GM19240 (cell line): ENCODE measurements at regions not wholly inside any gene's neighbourhood (a gene's known extent, or its start where the extent isn't known, plus 50 kb on each side); places are given as distances from the start of the nearest gene placed in this dataset.

Experiments used
- DNase-seq: peaks from one replicate; pipeline ENCODE4 v3.0.0; 2011; ENCODE audit warnings: low spot score; ENCODE audit not compliant: insufficient read length

DNA sequence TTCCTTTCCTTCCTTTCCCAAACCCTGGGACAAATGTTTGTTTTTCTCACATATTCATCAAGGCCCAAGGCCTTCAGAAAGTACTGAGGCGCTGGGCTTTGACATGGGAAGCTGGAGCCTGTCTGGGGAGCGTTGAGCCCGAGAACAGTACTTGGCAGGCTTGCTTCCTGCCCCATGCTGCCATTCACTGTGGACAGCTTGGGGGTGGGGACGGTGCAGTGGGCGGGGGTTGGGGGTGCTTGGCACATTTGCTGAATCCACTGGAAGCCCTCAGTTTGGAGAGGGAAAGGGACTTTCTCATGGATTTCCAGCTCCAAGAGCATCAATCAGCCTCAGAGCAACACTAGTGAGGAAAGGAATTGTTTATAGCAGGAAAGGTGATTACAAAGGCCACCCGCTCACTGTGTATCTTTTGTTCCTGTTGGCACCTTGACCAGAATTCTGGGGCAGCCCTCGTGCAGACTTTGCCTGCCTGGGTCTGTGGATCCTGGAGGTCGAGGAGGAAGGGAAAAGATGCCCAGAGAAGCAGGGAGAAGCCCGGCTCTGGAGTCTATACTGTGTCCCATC is 199.8 kb upstream of the RGMA start:
- DNase-seq, result no peak

DNA sequence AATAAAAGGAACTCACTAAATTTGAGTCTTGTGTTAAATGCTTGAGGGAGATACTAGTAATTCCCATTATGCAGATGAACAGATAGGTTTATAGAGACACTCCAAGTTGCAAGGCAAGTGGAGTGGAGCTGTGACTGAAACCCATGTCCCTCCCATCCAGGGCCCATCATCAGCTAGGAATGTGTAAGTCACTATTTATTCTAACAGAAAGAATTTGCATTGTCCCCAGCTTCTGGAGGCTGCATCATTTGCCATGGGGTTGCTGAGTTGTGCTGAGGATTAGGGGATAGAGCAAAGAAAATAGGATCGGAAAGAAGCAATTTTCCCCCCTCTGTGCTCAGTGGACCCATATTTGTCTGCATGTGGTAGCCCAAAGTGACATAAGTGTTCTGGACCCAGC is 197.4 kb upstream of the RGMA start:
- no peak for DNase-seq

DNA sequence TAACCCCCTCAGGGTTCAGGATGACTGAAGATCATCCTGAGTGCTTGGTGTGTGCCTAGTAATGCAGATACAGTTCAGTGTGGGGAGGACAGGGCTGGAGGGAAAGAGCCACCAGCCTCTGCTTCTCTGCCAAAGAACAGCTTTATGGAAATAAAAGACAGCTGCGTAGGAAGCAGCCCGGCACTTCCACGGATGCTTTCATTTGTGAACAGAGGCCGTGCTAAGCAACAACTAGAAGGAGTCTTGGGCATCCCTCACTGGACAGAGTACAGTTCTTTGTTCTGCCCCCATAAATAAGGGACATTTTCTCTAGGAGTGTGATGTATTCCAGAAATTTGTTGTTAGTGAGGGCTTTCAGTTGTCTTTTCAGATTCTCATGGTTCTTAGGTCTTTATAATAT is 194.8 kb upstream of the RGMA start:
- no peak for DNase-seq

DNA sequence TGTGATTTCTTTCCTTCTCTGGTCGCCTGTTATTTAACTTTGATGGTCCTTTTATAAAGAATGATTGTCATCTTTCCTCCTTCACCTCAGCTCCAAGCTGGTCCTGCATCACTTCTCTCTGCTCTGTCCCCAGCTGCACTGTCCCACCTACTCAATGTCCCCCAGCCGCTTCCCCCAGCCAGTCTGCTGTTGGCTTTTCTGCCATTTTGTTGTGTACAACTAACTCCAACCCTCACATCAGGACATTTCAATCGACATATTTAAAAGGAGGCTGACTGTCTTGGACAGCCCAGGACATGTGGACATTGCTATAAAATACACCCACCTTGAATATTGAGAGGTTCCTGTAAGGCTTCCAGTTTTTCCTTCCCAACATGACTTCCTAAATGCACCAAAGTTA is 193.8 kb upstream of the RGMA start:
- no peak for DNase-seq

DNA sequence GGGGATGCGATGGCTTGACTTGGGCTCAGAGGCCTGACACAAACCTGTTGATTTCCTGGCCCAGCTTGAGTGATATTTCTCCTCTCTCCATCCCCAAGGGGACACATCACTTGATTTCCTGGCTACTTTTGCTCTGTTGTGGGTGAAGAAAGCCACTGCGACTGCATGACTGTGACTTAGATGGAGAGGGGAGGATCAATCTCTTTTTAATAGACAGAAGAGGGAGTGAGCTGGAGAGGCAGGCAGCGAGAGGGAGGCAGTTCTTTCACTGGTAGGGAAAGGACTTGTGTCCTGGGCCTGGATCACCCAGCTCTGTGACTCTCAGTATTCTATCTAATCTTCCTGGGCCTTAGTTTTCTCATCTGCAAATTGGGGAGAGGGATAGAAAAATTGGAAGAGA is 189.8 kb upstream of the RGMA start:
- DNase-seq, result no peak

DNA sequence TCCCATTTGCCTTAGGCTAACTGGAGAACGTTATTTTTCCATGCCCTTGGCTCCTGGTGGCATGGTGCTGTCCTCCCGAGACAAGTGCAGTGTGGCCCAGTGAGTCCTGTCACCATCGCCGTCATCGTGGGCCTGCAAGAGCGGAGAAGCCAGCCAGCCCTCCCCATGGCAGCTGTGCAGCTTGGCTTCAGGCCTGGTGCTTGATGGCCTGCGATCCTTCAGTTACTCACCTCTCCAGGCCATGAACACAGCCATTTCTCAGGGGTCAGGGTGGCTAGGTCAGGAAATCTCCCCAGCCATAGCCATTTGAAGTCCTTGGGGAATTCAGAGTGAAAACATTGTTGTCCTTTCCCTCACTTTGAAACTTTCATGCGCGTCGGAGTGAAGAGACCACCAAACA is 189.0 kb upstream of the RGMA start:
- no peak for DNase-seq

DNA sequence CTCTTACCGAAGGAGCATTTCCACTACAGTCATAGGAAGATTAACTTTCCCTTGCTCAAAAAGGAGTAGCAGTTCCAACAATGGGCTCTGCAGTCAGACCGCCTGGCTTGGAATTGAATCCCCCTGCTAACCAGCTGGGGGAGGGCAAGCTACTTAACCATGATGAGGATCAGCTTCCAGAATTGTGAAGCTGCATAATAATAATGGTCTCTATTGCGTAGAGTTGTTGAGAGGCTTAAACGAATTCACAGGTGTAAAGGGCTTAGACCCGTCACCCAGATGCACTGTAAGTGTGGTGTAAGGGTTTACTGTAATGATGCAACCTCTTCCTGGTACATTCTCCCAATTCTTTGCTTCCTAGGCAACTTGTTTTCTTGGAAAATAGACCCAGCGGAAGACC is 185.2 kb upstream of the RGMA start:
- no peak for DNase-seq

DNA sequence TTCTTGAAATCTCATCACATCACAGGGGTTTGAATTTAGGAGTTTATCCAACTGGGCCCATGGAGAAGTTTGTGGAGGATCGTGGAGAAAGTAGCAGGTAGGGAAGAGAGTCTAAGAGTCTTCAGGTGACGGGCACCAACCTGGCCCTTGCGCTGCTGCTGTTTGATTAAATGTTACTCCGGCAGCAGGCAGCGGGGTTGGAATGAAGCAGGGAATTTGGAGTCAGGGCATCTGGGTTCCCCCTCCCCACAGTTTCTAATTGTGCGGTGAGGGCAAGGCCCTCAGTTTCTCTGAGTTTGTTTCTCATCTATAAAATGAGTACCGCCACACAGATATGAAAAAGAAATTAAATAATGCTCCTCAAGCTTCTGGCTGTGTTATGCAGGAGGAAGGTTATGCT is 182.9 kb upstream of the RGMA start:
- no peak for DNase-seq

DNA sequence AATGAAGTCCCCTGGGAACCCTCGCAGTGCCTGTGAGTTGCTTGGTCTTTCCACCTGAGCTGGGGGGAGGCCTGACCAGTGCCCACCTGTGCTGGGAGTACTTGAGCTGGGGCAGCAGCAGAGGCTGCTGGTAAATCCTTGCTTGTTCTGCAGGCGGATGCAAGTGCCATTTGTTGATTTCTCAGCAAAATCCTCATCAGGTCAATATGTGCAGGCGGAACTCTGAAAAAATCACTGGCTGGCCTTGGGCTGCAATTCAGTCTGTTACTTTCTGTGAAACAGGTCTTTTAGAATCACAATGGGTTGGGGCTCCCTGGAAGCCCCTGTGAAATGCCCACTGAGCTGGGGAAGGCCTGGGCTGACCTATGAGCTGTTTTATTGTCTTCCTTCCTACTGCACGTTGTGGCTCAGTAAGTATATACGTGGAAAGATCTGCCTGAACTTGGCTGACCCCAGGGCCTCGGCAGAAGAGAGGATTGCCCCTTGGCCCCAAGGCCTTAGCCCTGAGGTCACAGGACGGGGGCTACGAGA is 182.0 kb upstream of the RGMA start:
- DNase-seq, result no peak

DNA sequence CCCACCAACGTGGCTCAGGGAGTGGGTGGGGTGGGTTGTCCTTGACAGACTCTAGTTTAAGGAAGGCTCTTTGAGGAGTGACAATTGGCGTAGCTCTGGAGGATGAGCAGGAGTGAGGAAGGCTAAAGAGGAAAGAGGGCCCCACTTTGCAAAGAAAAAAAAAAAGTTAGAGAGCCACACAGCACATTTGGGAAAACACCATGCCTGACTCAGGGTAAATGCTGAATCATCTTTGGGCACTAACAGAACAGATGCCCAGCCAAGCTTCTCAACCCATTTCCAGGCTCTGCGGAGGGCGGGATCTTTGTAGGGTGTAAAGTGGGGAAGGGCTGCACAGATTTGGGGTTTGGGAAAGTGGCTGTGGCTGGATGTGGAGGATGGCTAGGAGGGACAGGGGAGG is 179.1 kb upstream of the RGMA start:
- no peak for DNase-seq

DNA sequence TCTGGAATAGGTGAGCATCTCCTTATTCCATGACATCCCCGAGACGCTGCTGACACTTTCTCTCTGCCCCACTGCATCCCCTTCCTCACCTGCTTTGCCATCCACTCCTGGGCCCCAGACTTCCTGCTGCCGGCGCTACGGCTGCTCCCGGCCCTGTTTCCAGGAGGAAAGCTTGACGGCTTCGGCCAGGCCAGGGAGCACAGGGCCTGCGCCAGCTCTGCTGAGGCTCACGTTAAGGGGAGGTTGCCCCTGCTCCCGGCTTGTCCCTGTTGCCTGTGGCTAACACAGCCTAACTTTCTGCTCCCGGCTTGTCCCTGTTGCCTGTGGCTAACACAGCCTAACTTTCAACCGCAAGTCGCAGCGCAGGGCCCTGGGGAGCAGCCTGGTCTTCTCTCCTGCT is 177.3 kb upstream of the RGMA start:
- DNase-seq, result no peak

DNA sequence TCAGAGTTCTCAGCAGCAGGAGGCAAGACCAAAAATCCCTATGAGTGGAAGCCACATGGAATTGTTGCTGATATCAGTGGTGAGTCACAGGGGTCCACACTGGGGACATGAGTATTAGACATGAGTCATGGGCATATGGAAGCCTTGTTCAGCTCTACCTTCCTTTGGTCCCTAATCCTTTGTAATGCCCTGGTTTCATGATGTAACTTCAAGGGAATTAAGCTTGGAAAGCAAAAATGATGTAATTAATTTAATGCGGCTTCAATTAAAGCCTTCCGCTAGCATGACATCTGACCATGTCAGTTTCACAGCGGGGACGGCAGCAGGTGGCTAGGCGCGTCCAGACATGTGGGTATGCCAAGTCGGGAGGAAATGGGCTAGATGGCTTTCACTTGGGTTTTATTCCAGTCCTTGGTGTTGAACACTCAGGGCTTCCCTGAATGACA is 176.1 kb upstream of the RGMA start:
- DNase-seq, result no peak

DNA sequence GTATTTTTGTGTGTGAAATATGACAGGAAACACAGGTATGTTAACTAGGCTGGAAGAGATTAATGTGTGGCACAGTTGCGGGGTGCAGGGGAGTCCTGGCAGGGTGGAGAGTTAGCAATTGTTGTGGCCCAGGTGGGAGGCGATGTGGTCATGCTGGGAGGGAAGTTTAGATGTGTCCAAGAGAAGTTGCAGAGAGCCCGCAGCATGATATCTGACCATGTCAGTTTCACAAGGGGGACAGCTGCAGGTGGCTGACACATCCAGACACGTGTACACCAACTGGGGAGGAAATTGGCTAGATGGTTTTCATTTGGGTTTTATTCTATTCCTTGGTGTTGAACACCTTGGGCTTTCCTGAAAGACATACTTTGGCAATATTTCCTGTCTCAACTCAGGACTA is 172.8 kb upstream of the RGMA start:
- DNase-seq, result no peak

DNA sequence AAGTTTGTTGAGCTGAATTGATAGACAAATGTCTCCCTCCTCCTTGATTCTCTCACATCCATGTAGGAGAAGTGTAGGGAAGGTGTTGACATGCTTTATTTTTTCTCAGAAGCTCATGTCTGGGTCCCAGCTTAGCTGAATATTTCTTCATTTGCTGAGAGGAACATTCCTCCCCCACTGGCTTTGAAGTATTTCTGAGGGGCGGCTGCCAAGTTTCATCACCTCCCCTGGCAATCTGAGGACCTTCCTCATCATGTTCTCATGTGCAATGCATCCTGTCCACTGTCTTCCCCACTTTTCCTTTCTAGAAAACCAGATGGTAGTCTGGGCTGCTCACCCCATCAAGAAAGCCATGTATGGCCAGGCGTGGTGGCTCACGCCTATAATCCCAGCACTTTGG is 168.9 kb upstream of the RGMA start:
- DNase-seq, result no peak

DNA sequence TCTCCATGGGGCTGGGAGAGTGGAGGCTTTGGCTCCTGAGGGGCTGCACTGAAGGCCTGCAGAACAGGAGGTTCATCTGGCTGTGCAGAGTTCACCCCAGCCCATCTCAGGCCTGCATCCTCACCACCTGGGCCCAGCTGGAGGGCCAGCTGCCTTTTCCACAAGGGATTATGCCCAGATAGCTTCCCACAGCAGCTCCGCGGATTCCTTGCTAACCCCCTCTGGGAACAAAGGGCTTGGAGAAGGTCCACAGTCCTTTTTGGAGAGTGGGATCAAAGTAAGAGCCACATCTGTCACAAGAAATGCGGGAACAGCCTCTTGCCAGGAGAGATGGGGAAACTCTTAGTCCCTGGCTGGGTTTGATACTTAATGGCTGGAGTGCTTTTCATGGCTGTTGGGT is 164.7 kb upstream of the RGMA start:
- no peak for DNase-seq

DNA sequence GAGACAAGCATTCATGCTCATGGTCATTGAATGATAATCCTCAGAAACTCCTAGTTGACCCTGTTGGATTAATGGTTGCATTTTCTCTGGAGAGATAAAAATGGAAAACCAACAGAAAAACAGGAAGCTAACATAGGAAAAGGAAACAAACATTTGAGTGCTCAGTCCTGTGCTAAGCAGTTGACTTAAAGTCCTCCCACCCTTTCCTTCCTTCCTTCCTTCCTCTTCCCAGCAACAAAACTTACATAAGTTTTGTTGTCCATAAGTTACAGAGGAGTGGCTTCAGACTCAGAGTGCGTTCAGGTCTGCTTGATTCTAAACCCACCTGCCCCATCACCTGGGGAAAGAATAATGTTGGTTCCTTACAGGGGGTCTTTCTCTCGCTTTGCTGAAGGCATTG is 163.8 kb upstream of the RGMA start:
- DNase-seq, result no peak

DNA sequence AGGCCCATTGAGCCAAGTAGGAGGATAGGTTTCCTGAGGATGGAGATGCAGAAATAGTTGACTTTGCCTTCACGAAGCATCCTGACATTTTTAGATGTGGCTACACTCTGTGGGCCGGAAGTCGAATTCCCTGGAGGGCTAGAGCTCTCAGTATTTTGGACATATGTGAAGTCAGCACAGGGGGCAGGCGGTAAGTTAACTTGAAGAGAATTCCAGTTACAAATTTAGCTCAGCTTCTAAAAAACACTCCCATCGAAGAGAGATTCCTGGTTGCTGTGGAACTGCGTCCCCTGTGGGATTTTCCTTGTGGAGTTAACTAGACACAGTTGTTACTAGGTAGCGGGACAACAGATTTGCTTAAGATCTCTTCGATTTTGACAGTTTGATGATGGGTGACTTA is 161.9 kb upstream of the RGMA start:
- no peak for DNase-seq

DNA sequence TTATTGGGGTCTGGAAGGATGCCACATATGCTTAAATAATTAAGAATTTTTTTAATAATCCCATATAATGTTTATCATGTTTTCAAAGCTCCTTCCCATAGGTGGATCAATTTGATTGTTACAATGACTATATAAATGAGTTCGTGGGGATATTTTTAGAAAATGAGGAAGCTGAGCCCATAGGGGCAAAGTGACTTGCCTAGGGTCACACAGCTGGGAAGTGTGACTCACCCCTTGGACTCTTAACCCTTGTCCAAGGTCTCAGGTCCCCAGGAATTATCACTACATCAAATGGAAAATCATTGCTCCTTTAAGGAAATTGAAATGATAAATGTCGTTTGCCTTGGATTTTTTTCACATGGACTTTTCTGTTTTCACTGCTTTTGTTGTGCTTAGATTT is 161.2 kb upstream of the RGMA start:
- DNase-seq, result no peak

DNA sequence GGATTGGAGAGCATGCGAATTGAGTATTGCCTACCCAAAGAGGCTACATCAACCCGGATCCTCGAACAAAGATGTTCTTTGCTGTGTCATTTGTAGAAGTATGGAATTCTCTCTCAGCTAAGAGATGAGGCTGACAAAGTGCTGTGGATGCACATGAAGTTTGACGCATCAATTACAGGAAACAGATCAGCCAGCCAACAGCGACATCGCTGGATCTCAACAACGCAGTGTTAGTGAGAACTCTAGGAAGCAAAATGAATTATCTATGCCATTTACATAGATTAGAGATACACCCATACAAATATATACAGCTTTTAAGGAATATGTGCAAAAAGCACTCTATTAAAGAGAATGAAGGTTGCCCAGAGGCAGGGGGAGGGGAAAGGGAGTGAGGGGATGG is 160.6 kb upstream of the RGMA start:
- DNase-seq, result no peak

DNA sequence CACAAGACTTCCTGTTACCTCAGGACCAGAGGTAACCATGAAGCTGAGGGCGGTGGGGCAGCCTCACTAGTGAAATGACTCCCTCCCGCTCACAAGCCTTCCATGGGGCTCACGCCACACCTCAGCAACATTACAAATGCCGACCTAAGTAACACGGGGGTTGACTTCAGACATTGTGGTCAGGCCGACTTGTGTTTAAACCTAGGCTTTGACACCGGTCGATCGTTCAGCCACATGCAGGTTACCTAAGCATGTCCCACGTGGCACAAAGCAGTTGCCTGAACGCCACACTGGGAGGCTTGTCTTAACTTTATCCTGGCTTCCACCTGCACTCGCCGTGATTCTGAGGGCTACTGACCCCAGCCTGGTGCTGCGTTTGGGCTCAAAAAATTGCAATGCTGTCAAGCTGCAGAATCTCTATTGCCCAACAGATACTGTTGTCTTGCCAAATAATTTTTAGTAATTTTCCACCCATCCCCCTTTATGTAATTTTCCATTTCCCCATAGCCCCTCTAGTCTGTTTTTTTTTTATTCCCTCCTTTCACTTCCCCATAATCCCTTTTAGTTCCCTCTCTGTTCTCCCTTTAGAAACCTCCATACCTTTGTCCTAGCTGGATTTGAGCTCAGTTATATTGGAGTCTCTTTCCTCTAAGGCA is 158.6 kb upstream of the RGMA start:
- DNase-seq, result no peak

DNA sequence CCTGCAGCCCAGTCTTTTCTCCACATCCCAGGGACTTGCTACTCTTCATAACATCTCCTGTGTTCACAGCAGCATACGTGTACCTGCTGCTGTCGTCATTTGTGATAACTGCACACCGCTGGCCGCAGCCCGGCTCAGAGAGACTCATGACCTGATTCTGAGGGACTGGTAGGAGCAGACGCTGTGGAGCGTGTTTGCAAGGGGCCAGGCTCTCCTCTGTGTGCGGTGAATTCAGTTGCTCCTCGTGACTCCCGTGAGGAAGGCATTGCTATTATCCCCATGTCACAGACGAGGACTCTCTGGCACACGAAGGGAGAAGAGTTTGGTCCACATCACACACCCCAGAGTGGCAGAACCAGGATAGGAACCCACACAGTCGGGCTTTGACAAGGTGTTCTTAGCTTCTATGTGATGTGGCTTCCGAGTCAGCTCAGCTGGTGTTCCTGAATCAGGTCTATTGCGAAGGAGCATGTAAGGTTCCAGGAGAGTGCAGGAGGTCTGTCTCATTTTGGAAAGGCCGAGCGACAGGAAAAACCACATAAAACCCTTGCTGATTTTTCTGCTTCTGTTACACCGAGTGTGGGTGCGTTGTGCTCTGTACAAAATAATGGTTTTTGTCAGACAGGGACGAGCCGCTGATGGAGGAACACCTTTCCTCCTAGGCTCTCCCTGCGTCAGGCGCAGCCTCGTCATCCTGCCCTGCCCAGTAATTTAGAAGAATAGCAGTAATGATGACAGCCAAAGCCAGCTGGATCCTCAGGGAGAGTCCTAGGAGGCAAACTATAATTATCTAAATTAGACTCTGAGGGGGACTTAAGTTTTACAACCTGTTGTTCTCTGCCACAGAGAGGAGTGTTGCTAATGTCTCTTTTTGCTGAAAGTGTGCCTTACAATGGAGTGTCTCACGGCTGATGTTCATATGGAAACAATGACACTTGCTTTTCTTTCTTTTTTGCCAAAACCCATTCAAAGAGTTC is 157.5 kb upstream of the RGMA start:
- DNase-seq, result no peak

DNA sequence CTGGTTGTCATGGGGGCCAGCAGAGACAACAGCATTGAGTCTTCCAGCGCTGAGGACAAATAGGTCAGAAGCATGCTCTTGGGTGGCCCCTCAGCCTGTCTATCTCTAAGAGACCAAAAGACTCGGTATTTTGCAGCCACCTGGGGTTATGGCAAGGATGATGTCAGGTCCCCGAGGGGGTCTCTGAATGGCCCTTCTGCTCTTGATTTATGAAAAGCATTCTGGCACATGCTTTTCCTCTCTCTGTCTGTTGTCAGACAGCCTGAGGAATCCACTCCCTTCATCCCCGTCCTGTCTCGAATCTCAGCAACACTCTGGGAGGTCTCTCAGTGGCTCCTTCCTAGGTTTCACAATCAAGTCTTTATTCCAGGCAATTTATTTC is 156.6 kb upstream of the RGMA start:
- no peak for DNase-seq
